Activated CD4-positive, CD25-positive, alpha-beta regulatory T cell treated with anti-CD3 and anti-CD28 coated beads, Interleukin-2, amount 50 U/mL, for 16 hours (primary cell): ENCODE measurements at regions not wholly inside any gene's neighbourhood (a gene's known extent, or its start where the extent isn't known, plus 50 kb on each side); places are given as distances from the start of the nearest gene placed in this dataset.
"Not testable (repeated sequence)": the region's sequence is repeated elsewhere in the genome, so short reads cannot be mapped to it uniquely, and the experiment has no call there.

Experiments
- DNase-seq: peaks from one replicate; pipeline ENCODE4 v3.0.0-alpha.2; 2020; ENCODE audit warnings: low read depth, low spot score

DNA sequence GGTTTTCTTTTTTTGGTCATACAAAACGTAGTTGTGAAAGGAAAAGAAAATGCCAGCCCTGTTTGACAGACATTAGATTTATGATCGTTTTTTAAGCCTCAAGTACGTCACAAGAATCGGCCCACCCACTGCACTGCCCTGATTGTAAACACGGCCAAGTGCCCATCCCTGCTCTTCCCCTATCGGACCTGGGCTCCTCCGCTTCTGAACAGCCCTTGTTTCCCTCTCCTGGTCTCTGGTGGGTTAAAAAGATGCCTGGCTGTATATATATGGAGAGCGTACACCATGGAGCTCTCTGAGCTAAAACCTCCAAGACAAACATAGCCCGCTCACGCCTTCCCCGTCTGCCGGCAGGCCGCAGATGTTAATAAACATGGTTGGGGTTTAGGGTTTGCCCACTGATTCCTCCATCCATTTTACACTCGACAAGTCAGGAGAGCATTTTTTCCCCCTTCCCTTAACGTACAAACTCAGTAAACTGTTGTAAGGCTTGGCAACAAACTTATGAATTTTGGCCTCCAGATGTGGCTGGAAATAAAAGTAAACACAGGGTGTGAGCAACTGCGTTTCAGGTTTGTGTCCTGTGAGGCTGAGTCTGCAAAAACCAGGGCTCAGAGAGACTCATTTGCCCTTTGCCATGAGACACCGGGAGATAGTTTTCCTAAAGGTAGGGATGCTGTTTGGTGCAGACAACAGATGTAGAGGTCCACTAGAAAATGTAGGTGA lies 325.9 kb downstream of the SOX9 start:
- DNase-seq: no peak

DNA sequence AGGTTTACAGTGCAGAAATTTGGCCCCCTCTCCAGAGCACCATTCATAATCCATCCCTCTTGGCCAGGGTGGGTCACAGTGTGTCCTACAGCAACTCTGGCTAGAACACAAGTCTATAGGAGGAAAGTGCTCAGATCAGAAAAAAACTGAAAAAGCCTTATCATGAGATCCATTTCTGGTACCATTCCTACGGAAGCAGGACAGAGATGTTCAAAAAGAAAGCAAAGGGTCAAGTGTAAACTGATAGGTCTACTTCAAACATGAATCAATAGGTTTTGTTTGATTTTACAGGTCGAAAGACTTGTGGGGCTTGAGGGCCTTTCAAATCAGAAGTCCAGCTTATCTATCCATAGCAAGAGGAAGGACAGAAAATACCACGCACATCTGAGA lies 326.4 kb downstream of the SOX9 start:
- no peak for DNase-seq

DNA sequence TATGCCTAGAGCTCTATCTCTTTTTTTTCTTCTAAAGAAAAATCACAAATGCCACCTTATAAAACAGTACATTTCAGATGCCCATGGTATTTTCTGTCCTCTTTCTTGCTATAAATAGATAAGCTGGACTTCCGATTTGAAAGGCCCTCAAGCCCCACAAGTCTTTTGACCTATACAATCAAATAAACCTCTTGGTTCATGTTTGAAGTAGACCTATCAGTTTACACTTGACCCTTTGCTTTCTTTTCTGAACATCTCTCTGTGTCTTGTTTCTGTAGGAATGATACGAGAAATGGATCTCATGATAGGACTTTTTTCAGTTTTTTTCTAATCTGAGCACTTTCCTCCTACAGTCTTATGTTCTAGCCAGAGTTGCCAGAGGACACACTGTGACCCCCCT lies 327.2 kb downstream of the SOX9 start:
- DNase-seq: no peak

DNA sequence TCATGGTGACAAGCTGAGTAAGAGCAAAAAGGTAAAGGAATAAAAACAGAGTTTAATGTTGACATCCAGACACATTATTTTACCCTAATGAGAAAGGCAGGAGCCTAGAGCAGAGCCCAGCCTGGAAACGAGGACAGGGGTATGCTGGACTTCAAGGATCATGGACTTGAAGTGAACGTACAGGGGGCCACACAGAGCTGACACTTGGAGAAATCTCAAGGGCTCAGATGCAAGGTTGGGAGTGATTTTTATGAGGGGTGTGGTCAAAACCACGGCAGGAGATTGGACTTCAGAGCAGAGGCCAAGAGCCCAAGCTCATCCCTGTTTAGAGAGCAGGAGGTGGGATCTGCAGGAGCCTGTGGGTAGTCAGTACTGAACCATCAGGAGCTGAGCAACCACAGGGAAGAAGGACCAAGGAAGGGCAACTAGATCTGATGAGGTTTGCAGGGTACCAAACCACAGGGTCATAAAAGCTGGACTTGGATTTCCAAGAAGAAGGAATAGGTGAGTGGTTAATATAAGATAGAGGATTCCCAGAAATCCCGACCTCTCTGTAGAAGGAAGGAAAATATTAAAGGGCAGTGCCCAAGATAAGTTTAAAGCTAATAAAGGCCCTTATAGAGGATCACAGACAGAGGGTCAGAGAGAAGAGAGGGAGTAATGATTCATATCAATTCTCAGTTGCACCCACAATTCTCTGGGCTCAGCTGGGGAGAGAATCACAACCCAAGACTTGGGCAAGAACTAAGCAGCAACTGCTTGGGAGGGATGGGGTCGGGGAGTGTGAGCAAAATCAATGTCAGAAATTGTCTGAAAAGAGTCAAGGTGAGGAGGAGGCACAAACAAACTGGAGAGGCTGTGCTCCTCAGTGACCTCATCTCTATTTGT lies 331.7 kb downstream of the SOX9 start:
- DNase-seq: no peak

DNA sequence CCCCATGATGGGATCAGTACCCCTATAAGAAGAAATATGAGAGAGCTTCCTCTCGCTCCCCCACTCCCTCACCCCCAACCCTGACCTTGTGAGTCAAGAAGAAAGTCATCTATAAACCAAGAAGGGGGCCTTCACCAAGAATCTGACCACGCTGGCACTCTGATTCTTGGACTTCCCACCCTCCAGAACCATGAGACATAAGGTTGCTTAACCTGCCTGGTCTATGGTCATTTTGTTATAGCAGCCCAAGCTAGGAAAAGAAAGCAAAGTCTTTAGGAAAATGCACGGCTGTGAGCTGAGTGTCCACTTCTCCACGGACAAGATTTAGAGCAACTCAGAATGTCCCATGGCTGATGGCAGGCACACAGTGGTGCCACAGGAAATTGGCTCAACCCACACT lies 333.5 kb downstream of the SOX9 start:
- no peak for DNase-seq

DNA sequence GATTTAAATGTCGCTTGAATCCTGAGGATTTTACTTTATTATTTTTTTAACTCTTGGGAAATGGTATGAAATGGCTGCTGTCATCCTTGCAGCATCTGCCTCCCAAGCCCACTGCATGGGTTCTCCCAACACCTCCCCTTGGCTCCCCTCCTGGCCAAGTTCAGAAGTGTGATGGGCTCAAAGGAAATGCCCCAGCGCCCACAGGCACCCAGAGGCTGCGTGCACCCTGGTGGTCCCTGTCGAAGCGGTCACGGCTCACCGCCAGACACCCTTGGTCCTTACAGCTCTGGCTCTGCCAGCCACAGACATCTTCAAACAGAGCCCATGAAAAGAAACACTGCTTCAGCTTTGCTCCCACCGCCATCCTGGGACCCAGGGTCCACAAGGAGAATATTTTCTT lies 334.7 kb downstream of the SOX9 start:
- DNase-seq: no peak

DNA sequence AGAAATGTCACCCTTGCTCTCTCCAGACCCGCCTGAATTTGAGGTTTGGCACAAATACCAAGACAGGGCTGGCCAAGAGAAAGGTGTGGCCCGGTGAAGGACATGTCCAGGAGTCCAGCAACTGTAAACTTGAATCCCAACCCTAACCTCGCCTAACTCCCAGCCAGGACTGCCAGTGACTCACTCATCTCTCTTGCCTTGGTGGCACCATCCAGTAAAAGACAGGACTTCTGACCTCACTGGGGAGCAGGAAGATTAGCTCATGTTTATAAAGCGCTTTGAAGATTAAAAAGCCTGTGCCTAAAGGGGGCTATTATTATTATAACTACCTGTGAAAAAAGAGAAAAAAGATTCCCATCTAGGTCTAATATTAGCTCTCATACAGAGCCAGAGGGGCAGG lies 335.3 kb downstream of the SOX9 start:
- no peak for DNase-seq

DNA sequence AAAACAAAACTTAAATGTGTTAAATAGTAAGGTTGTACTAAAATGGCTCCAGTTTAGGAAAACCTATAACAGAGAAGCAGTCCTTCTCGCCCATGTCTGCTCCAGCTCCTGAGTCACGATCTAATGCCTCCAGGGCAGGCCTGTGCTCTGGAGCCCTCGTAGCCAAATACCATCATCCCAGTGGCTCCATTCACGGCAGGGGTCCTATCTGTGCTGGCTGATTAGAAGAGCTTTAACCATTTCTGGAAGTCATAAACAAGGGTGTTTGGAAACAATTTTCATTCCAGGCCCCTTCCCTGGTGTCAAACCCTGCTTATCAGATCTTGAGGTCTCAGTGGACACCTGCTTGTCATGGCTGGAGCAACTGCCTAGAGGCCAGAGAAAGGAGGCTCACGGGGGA lies 336.9 kb downstream of the SOX9 start:
- no peak for DNase-seq

DNA sequence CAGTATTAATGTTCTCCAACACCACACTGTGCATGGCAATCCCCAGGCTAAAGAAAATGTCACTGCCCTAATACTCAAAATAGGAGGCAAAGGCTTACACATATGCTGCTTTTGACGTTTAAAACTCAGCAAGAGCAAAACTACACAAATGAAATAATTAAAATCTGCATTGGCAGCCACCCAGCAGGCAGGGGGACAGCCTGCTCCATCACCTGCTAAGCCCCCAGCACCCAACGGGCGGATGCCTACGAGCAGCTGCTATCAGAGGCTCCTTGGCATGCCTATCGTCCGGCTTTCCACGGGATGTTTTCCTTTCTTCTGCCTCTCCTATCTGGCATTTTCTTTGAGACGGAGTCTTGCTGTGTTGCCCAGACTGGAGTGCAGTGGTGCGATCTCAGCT lies 337.5 kb downstream of the SOX9 start:
- no peak for DNase-seq

DNA sequence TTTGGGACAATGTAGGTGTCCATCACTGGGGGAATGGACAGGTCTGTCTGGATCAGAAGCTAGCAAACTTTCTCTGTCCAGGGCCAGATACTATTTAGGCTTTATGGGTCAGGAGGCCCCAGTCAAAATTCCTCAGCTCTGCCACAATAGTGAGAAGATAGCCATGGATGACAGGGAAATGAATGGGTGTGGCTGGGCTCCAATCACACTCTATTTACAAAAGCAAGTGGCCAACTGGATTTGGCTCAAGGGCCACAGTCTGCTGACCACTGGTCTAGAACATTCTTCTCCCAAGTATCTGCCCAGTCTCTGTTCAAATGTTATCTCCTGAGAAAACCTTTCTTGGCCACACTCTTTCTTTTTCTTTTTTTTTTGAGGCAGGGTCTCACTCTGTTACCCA lies 339.9 kb downstream of the SOX9 start:
- DNase-seq: no peak

DNA sequence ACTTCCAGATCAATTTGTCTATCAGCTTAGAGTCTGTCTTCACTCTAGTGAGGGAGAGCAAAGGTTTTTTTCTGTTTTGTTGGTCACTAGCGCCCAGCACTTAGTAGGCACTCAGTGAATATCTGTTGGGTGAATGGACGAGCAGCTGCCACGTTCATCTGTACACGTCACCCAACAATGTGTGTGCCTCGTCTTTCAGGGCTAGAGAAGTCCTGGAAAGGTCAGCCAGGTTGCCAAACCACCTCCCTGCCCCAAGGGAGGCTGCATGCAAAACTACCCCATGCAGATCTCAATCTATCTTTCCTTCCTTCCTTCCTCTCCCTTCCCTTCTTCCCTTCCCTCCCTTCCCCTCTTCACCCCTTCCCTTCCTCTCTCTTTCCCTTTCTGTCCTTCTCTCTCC lies 340.9 kb downstream of the SOX9 start:
- no peak for DNase-seq

DNA sequence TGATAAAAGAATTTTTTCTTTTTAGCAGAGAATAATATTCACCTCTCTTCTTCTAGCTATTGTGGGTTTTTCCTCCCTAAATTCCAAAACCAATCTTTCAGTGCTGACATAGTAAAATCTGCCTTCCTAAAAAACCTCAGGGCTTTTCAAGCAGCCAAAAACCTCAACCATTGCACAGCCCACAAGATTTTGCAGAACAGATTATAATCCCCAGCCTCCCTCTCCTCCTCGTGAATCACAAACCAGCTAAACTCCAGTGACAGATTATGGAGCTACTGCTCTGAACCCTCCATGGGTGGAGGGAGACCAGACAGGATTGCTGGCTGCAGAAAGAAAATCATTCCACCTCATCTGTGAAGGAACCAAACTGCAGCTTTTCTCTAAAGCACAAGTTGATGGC lies 341.6 kb downstream of the SOX9 start:
- DNase-seq: no peak

DNA sequence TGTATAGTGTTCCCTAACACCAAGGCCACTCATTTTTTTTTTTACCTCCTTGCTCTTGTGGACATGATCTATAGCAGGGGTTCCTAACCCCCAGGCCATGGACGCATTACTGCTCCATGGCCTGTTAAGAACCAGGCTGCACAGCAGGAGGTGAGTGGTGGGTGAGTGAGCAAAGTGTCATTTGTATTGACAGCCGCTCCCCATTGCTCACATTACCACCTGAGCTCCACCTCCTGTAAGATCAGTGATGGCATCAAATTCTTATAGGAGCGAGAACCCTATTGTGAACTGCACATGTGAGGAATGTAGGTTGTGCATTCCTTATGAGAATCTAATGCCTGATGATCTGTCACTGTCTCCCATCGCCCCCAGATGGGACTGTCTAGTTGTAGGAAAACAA lies 342.0 kb downstream of the SOX9 start:
- DNase-seq: no peak

DNA sequence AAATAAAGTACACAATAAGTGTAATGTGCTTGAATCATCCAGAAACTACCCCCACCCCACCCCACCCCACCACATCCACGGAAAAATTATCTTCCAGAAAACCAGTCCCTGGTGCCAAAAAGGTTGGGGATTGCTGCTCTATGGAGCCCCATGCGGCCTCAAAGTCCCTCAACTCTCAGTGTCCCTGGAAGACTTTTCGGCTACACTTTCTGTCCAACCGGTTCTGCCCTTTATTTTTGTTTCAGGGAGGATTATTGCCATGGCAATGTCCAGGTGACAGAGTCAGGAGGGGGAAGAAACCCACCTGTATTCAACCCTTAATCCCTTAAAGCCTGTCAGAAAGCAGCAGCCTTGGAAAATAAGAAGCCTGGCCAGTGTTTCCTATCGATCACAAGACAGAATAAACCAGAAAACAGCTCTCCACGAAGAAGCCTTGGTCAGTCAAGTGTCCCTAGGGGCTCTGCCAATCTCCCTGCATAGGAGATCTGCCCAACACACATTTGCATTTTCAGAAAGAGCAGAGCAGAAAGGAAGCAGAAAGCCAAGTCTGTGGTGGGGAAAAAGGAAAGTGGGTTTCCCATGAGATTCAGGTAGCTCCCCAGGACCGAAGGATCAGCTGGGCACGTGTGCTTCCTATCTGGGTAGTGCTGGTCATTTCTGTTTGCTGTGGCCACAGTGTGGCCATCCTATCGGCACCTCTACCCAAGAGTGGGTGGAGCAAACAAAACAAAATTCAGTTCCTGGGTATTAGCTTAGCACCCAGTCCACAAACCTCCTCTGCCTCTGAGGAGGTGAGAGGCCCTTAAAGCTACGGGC lies 342.7 kb downstream of the SOX9 start:
- DNase-seq: no peak

DNA sequence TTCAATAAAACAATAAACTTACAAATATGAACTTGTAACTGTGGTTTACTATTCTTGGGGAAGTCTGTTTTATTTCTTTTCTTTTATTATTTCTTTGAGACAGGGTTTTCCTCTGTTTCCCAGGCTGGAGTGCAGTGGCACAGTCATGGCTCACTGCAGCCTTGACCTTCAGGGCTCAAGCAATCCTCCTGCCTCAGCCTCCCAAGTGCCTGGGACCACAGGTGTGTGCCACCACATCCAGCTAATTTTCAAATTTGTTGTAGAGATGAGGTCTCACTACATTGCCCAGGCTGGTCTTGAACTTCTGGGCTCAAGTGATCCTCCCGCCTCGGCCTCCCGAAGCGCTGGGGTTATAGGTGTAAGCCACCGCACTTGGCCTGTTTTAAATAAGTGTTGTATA lies 343.4 kb downstream of the SOX9 start:
- DNase-seq: not testable (repeated sequence)

DNA sequence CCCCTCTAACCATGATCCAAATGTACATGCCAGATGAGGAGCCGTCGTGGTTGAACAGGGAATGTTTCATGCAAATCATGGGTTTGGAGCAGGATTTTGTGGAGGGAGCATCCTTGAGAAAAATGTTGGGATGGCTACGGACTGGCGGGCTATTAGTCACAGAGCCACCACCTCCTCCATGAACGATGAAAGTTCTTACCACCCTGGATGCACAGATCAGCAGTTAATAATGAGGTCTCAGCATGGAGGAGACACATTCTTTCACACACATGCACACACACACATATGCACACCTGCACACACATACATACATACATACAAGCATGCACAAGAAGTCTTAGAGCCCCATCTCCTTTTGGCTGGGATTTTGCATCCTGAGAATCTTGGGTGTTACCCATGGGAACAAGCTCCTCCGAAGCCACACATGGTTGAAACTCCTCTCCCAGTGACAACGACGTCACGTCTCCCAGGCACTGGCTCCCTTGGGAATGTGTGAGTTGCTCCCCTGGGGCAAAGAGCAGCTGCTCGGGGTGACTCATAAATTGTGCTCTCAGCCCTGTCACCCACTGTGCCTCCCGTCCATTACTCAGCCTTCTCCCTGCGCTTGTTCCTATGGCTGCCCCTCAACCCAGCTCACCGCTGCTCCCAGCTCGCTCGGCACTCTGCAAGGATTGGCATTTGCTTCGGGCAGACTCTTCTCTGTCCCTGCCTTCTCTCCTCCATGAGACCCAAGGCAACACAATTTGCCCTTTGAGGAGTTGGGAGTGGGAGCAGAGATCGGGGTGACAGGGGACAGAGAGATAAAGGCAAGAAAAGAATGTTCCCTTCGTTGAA lies 344.6 kb downstream of the SOX9 start:
- DNase-seq: no peak

DNA sequence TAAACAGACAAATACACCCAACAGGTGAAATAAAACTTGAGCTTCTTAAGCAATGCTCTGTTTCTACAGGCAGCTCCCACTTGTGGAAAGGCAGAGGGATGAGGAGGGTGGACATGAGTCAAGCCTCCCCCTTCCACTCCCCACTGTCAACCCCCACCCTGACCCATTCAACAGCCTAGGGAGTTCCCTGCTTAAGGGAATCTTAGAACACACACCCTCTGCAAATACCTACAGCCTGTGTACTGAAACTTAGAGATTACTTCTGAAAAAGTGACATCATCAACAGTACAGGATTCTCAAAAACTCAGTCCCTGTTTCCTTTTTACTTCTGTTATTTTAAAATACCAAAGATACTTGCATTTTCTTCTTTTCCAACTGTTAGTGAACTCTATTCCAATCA lies 345.4 kb downstream of the SOX9 start:
- no peak for DNase-seq

DNA sequence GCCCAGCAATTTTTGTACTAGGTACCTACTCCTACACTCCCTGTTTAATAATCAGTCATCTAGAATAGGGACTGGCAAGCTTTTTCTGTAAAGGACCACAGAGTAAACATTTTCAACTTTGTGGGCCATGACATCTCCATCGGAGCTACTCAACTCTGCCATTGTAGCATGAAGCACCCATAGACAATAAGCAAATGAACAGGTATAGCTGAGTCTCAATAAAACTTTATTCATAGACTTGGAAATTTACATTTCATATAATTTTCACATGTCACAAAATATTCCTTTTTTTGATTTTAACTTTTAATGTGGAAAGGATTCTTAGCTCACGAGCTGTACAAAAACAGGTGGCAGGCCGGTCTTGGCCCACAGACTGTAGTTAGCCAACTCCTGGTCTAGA lies 345.8 kb downstream of the SOX9 start:
- no peak for DNase-seq

DNA sequence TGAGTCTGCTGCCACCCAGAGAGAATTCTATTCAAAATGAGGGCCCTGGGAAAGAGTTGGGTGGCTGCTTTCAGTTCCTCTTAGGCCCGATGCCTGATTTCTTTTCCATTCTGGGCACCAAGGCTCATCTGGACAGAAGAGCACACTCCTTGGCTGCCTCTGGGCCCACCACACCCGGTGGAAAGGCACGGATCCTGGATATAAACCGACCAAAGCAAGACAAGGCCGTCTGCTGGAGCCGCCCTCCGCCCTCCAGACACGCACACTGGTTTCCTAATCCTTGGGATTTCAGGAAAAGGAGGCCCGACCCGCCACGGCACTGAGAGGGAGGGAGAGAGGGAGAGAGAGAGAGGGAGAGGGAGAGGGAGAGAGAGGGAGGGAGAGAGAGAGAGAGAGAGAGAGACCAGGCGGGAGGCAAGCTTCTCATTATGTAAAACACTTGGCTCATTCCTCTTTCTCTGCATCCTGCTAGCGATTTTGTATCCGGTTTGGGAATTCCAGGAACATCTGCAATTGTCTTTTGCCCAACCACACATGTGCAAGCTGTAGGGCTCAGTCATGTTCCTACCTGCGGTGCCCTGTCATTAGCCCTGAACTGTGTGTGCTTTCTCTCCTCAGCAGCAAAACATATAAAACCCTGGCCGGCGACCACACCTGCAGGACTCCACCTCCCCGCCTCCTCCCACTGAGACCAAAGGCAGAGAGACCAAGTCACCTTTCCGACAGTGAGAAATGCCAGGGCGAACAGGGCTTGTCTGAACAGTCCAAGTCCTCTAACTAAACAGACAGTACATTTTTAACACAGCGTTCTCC lies 347.2 kb downstream of the SOX9 start:
- no peak for DNase-seq

DNA sequence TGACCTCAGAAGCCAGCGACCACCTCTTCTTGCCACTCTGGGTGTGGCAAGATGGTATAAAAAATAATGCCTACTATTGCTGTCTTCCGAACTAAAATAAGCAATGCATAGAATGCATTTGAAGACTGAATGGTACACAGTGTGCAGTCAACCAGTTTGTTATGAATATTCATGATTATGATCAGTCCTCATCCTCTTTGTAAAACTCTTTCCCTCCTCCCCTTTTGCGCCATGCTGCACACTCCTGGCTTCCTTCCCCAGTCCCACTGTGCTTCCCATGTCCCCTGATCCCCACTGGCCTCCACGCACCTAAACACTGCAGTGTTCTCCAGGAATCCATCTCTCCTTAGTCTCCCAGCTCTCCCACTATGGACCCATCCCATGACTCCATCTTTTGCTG lies 348.0 kb downstream of the SOX9 start:
- DNase-seq: no peak
